ENCODE measurements at regions not wholly inside any gene's neighbourhood (a gene's known extent, or its start where the extent isn't known, plus 50 kb on each side); places are given as distances from the start of the nearest gene placed in this dataset.

DNA sequence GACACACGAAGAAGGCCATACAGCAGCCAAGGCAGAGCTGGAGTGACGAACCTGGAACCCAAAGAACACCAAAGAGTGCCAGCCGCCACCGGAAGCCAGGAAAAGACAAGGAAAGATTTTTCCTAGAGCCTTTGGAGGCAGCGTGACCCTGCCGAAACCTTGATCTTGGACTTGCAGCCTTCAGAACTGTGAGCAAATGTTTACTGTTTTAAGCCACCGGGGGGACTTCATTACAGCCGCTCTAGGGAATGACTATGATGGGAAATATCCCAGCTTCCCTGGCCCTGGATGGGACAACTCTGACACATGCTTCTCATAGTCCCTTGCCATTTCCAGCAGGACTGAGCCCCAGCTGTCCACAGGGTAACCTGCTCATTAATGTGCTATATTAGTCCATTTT, 270.6 kb downstream of the HAPSTR1 start:
- Histone ChIP-seq H3K27ac (ENCODE audit: low read length) (no peak overlapping the region), H3K9me3 (ENCODE audit: control insufficient read depth, insufficient read depth, low read depth, low read length) (no peaks in the 10 kb centered on the region; the same call in 1 of the 2 replicates), H3K27me3 (ENCODE audit: control insufficient read depth, insufficient read depth, low read length) (no peaks in the 10 kb centered on the region), H3K4me3 (ENCODE audit: low read depth in 2 of 2, low read length in 2 of 2) (no peak overlapping the region), H3K4me1 (ENCODE audit: control insufficient read depth, insufficient read depth, low read length) (no peaks in the 10 kb centered on the region), H3K36me3 (ENCODE audit: control insufficient read depth, insufficient read depth, low read length) (no peaks in the 10 kb centered on the region)
- in situ Hi-C loops (cut with HindIII; ENCODE audit: low pct_unique_long_range_greater_than_20kb, low sequenced_read_pairs) (no loop called here), intact Hi-C loops (cut with micrococcal nuclease; ENCODE audit: unreplicated experiment) (no loop called here)
- ChIA-PET CTCF (no interaction called here), POLR2A (no interaction called here)
- no peak for ATAC-seq
- no peak for DNase-seq (ENCODE audit: low read depth, low spot score)
- BruUV-seq (replicated peaks), result no TSS peak
- TF ChIP-seq CTCF (IDR thresholded peaks at IDR 0.05), result no peak
- no peak for TF ChIP-seq POLR2AphosphoS5 (IDR thresholded peaks at IDR 0.05; ENCODE audit: low read depth, low read length)
- TF ChIP-seq, protein P1, sequence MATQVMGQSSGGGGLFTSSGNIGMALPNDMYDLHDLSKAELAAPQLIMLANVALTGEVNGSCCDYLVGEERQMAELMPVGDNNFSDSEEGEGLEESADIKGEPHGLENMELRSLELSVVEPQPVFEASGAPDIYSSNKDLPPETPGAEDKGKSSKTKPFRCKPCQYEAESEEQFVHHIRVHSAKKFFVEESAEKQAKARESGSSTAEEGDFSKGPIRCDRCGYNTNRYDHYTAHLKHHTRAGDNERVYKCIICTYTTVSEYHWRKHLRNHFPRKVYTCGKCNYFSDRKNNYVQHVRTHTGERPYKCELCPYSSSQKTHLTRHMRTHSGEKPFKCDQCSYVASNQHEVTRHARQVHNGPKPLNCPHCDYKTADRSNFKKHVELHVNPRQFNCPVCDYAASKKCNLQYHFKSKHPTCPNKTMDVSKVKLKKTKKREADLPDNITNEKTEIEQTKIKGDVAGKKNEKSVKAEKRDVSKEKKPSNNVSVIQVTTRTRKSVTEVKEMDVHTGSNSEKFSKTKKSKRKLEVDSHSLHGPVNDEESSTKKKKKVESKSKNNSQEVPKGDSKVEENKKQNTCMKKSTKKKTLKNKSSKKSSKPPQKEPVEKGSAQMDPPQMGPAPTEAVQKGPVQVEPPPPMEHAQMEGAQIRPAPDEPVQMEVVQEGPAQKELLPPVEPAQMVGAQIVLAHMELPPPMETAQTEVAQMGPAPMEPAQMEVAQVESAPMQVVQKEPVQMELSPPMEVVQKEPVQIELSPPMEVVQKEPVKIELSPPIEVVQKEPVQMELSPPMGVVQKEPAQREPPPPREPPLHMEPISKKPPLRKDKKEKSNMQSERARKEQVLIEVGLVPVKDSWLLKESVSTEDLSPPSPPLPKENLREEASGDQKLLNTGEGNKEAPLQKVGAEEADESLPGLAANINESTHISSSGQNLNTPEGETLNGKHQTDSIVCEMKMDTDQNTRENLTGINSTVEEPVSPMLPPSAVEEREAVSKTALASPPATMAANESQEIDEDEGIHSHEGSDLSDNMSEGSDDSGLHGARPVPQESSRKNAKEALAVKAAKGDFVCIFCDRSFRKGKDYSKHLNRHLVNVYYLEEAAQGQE (IDR thresholded peaks at IDR 0.05; ENCODE audit: insufficient read depth in 1 of 2, low read depth in 2 of 2, low read length in 1 of 2), result no peak
- TF ChIP-seq TCF7L2 (IDR thresholded peaks at IDR 0.05; ENCODE audit: low read depth, low read length), result no peak
- no peak for TF ChIP-seq SIN3A (IDR thresholded peaks at IDR 0.05; ENCODE audit: borderline replicate concordance, insufficient read depth, low read depth, low read length)

GRCh38 chr16:9362604-9363003, 271.2 kb downstream of the HAPSTR1 start:
- in situ Hi-C loops (cut with HindIII; ENCODE audit: low pct_unique_long_range_greater_than_20kb, low sequenced_read_pairs), result no loop called here
- ATAC-seq (no peak), DNase-seq (ENCODE audit: low read depth, low spot score) (no peak)
- H3K27me3 ChIP-seq (ENCODE audit: control insufficient read depth, insufficient read depth, low read length), result no peaks in the 10 kb centered on the region
- no peaks in the 10 kb centered on the region for H3K4me1 ChIP-seq (ENCODE audit: control insufficient read depth, insufficient read depth, low read length)
- no peak overlapping the region for H3K4me3 ChIP-seq (ENCODE audit: low read depth in 2 of 2, low read length in 2 of 2)
- ChIA-PET CTCF (no interaction called here), POLR2A (no interaction called here)
- intact Hi-C loops (cut with micrococcal nuclease; ENCODE audit: unreplicated experiment), result no loop called here
- TF ChIP-seq, protein P1 (IDR thresholded peaks at IDR 0.05; ENCODE audit: insufficient read depth in 1 of 2, low read depth in 2 of 2, low read length in 1 of 2), result no peak
- TF ChIP-seq TCF7L2 (IDR thresholded peaks at IDR 0.05; ENCODE audit: low read depth, low read length), result no peak
- TF ChIP-seq SIN3A (IDR thresholded peaks at IDR 0.05; ENCODE audit: borderline replicate concordance, insufficient read depth, low read depth, low read length), result no peak
- TF ChIP-seq POLR2AphosphoS5 (IDR thresholded peaks at IDR 0.05; ENCODE audit: low read depth, low read length), result no peak
- no peak for TF ChIP-seq CTCF (IDR thresholded peaks at IDR 0.05)
- H3K9me3 ChIP-seq (ENCODE audit: control insufficient read depth, insufficient read depth, low read depth, low read length), result no peaks in the 10 kb centered on the region; the same call in 1 of the 2 replicates
- H3K36me3 ChIP-seq (ENCODE audit: control insufficient read depth, insufficient read depth, low read length), result no peaks in the 10 kb centered on the region
- BruUV-seq (replicated peaks), result no TSS peak
- no peak overlapping the region for H3K27ac ChIP-seq (ENCODE audit: low read length)
